Activated CD8-positive, alpha-beta T cell treated with anti-CD3 and anti-CD28 coated beads for 36 hours (primary cell): ENCODE measurements at regions not wholly inside any gene's neighbourhood (a gene's known extent, or its start where the extent isn't known, plus 50 kb on each side); places are given as distances from the start of the nearest gene placed in this dataset.
A peak's percentile ranks its signal among the peaks of the same experiment; 100 is the strongest.

Experiments used
- ATAC-seq: fragments of 200-7000 bp; cut with Tn5 transposase; one replicate; pipeline ENCODE4 v1.10.0; 2021; ENCODE audit warnings: mild to moderate bottlenecking, moderate library complexity
- CTCF ChIA-PET: fragments of 350-600 bp; sonication (Branson Sonifier 250); formaldehyde crosslinking; loops from one replicate; lab custom pipeline; 2021; ENCODE audit warnings: antibody characterized with exemption; lab: Charles Lee
- POLR2A ChIA-PET: fragments of 350-600 bp; sonication (Branson Sonifier 250); formaldehyde crosslinking; loops from one replicate; lab custom pipeline; 2021; ENCODE audit warnings: antibody characterized with exemption; lab: Charles Lee
- DNase-seq: peaks from one replicate; pipeline ENCODE4 v3.0.0-alpha.2; 2020
- H3K27ac Mint-ChIP-seq: one replicate; pipeline ENCODE4 v1.8.0; 2021; ENCODE audit warnings: mild to moderate bottlenecking, mixed read lengths
- H3K27me3 Mint-ChIP-seq: one replicate; pipeline ENCODE4 v1.8.0; 2021; ENCODE audit warnings: mixed read lengths
- H3K36me3 Mint-ChIP-seq: one replicate; pipeline ENCODE4 v1.8.0; 2021; ENCODE audit warnings: low read depth, mixed read lengths
- H3K4me1 Mint-ChIP-seq: one replicate; pipeline ENCODE4 v1.8.0; 2021; ENCODE audit warnings: low read depth, mixed read lengths
- H3K4me3 Mint-ChIP-seq: one replicate; pipeline ENCODE4 v1.8.0; 2021; ENCODE audit warnings: mild to moderate bottlenecking, moderate library complexity, mixed read lengths
- H3K9me3 Mint-ChIP-seq: one replicate; pipeline ENCODE4 v1.8.0; 2021; ENCODE audit warnings: mixed read lengths
- intact Hi-C: fragments of 100-400 bp; cut with micrococcal nuclease; formaldehyde crosslinking; loops from one replicate; pipeline ENCODE4 v1.10.0; 2022
- TF ChIP-seq, protein P1 (sequence below): fragments of 200-600 bp; IDR thresholded peaks from one replicate; pipeline ENCODE4 v1.8.0; 2022; ENCODE audit warnings: antibody characterized with exemption, mild to moderate bottlenecking

DNA sequence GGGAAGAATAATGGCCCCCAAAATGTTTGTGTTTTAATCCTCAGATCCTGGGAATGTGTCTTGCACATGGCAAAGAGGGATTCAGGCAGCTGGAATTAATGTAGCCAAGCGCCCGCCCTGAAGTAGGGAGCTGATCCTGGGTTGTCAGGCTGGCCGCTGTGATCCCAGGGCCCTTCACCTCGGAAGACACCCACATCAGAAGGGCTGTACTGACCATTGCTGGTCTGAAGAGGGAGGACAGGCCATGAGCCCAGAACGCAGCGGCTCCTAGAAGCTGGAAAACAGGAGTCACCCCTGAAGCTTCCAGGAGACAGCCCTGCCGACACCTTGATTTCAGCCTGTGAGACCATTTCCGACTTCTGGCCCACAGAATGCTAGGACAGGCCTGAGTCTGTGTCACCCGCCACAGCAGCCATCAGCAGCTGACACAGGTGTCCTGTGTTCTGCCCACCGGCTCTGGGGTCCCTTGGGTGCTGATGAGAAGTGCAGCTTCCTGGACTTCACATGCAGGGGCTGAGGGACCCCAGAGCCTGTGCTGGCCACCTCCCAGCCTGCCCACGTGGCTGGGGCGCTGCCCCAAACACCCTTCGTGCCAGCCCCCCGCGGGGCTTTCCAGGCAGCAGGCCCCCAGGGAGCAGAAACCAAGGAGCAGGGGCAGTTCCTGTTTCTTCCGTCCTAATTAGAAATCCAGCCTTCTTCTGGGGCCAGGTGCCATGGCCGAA, 86.3 kb downstream of the ERMARD start:
- DNase-seq = no peak
- TF ChIP-seq, protein P1, sequence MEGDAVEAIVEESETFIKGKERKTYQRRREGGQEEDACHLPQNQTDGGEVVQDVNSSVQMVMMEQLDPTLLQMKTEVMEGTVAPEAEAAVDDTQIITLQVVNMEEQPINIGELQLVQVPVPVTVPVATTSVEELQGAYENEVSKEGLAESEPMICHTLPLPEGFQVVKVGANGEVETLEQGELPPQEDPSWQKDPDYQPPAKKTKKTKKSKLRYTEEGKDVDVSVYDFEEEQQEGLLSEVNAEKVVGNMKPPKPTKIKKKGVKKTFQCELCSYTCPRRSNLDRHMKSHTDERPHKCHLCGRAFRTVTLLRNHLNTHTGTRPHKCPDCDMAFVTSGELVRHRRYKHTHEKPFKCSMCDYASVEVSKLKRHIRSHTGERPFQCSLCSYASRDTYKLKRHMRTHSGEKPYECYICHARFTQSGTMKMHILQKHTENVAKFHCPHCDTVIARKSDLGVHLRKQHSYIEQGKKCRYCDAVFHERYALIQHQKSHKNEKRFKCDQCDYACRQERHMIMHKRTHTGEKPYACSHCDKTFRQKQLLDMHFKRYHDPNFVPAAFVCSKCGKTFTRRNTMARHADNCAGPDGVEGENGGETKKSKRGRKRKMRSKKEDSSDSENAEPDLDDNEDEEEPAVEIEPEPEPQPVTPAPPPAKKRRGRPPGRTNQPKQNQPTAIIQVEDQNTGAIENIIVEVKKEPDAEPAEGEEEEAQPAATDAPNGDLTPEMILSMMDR = no peak

DNA sequence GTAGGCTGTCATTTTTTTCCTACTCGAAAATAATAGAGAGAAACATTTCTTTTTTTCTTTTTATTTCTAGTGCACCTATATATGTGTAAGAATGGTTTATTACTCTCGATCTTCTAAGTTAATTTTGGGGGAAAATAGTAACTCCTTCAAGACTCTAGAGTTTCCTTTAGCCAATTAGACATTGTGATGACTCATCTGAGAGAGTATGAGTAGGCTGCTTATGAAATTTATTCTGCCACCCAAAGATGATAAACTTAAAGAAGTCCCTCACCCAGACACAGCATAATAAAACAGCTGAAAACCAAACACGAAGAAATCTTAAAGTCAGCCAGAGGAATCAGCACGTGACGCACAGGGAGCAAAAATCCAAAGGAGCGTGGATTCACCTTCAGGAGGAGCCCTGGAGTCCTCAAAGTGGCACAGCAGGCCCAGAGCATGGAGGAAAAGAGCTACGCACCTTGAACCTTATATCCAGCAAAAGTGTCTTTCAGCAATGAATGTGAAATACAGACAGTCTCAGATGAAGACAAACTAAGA, 81.9 kb downstream of the ERMARD start:
- Mint-ChIP-seq H3K4me3 (no peak overlapping the region), H3K27ac (no peak overlapping the region), H3K4me1 (peaks cover 2% of the 10 kb centered on the region), H3K36me3 (no peaks in the 10 kb centered on the region), H3K9me3 (no peaks in the 10 kb centered on the region), H3K27me3 (peaks cover 19% of the 10 kb centered on the region)
- intact Hi-C loops = loop anchor here (5.0 to 10.0 kb wide), 2 partner anchors 99 to 691 kb away; no protein-coding TSS in a partner anchor
- POLR2A ChIA-PET = interaction anchor here (0.5 kb wide), 1 partner anchor 684 kb away, joined by 3 read pairs; no protein-coding TSS in a partner anchor
- TF ChIP-seq, protein P1 = no peak
- ATAC-seq (no peak), DNase-seq (no peak)
- CTCF ChIA-PET = interaction anchor here (1.6 to 4.9 kb wide), 4 partner anchors 11 to 697 kb away, joined by 4 to 47 read pairs (median 31); no protein-coding TSS in a partner anchor

More for the DNA sequence above, 86.3 kb downstream of the ERMARD start:
- no peaks in the 10 kb centered on the region for H3K36me3 Mint-ChIP-seq
- intact Hi-C loops = loop anchor here (10.0 kb wide), 1 partner anchor 687 kb away; no protein-coding TSS in a partner anchor
- peaks cover 10% of the 10 kb centered on the region for H3K27me3 Mint-ChIP-seq
- no peak overlapping the region for H3K4me3 Mint-ChIP-seq
- ChIA-PET POLR2A (interaction anchor here (0.6 kb wide), 1 partner anchor 232 kb away, joined by 3 read pairs; no protein-coding TSS in a partner anchor), CTCF (interaction anchor here (1.0 to 2.7 kb wide), 2 partner anchors 47 to 111 kb away, joined by 3 to 13 read pairs; no protein-coding TSS in a partner anchor)
- ATAC-seq = no peak
- no peaks in the 10 kb centered on the region for H3K4me1 Mint-ChIP-seq
- H3K9me3 Mint-ChIP-seq = no peaks in the 10 kb centered on the region
- no peak overlapping the region for H3K27ac Mint-ChIP-seq

DNA sequence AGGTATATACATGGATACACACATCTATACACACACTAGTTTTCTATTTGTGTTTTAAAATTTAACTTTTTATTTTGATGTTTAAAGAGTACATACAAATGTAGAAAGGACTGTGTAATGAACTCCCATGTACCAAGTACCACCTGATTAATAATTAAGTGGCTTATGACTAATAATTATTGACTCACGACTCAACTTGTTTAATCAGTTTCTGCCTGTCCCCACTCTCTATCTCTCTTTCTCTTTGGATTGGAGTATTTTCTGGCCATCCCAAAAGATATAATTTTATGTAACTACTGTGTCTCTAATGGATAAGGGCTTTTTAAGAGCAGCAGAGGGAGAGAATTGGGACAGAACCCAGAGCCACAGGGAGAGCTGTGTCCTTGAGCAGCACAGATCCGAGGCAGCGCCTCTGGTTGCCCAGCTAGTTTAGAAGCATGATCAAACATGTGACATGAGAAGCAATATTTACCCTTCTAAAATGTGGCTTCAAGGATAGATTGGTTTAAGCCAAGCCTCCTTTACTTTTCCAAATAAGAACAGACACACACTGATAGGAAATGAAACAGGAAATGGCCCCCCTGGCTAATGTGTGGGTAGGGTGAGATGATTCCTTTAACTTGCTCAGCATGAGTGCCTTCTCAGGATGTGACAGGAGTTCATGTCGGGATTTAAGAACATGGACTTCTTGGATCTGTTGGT, 81.0 kb downstream of the ERMARD start:
- no peak overlapping the region for H3K27ac Mint-ChIP-seq
- no peak for ATAC-seq
- H3K27me3 Mint-ChIP-seq = peaks cover 22% of the 10 kb centered on the region
- H3K9me3 Mint-ChIP-seq = no peaks in the 10 kb centered on the region
- intact Hi-C loops = loop anchor here (5.0 to 10.0 kb wide), 2 partner anchors 100 to 692 kb away; no protein-coding TSS in a partner anchor
- POLR2A ChIA-PET = interaction anchor here (0.7 to 1.2 kb wide), 3 partner anchors 43 to 573 kb away, joined by 3 to 4 read pairs (median 3); no protein-coding TSS in a partner anchor
- CTCF ChIA-PET = interaction anchor here (0.6 to 4.9 kb wide), 77 partner anchors 10 to 713 kb away, joined by 3 to 47 read pairs (median 4); partner anchors contain the start of gene DLL1
- no peak for DNase-seq
- H3K36me3 Mint-ChIP-seq = no peaks in the 10 kb centered on the region
- H3K4me1 Mint-ChIP-seq = peaks cover 2% of the 10 kb centered on the region
- H3K4me3 Mint-ChIP-seq = no peak overlapping the region
- TF ChIP-seq, protein P1 = no peak

DNA sequence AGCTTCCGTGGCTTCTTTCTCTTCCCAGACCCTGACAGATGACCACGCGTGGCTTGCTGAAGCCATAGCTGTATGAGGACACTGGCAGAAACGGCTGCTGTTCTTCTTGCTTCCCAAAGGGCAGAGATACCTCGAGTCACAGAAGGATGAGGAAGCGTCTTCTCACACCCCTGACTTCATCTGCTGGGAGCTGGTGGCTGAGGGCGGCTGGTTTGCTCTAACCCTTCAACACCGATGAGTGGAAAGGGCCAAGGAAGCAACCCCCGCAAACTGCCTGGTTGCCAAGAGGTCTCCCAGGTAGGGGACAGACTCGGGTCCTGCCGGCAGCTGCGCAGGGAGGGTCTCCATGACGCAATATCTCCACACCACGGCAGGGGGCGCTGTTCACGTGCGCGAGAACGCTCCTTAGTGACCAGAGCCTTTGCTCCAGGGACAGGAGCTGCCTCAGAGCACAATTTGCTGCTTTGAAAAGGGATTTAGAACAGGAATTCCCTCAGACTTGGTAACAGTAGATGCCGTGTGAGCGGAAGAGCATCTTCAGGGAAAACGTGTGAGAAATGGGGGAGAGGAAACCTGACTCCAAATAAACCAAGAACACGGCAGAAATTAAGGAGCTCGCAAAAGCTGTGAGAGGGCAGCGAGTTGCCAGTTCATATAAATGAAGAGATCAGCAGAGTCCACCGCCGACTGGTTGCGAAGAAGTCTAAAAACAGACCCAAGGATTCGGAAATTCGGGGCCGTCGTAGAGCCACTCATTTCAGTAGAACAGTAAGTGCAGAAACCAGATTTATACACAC, 80.2 kb downstream of the ERMARD start:
- intact Hi-C loops = loop anchor here (5.0 to 10.0 kb wide), 2 partner anchors 101 to 693 kb away; no protein-coding TSS in a partner anchor
- H3K36me3 Mint-ChIP-seq = no peaks in the 10 kb centered on the region
- peaks cover 21% of the 10 kb centered on the region for H3K27me3 Mint-ChIP-seq

More for the DNA sequence above, 80.2 kb downstream of the ERMARD start:
- ChIA-PET POLR2A (interaction anchor here (0.7 to 1.2 kb wide), 3 partner anchors 42 to 573 kb away, joined by 3 to 4 read pairs (median 3); no protein-coding TSS in a partner anchor), CTCF (interaction anchor here (0.6 to 4.9 kb wide), 81 partner anchors 9 to 714 kb away, joined by 3 to 47 read pairs (median 4); partner anchors contain the start of gene DLL1)
- Mint-ChIP-seq H3K4me1 (peaks cover 2% of the 10 kb centered on the region), H3K27ac (no peak overlapping the region), H3K4me3 (no peak overlapping the region), H3K9me3 (peaks cover 2% of the 10 kb centered on the region)
- DNase-seq = peak; percentile 81
- ATAC-seq = peak; percentile 87
- TF ChIP-seq, protein P1 = peak; percentile 96
